Activated CD4-positive, alpha-beta memory T cell treated with anti-CD3 and anti-CD28 coated beads for 36 hours (primary cell): ENCODE measurements at regions not wholly inside any gene's neighbourhood (a gene's known extent, or its start where the extent isn't known, plus 50 kb on each side); places are given as distances from the start of the nearest gene placed in this dataset.

ENCODE experiments used
- CTCF ChIA-PET: fragments of 350-600 bp; sonication (Branson Sonifier 250); formaldehyde crosslinking; loops from one replicate; lab custom pipeline; 2021; ENCODE audit warnings: antibody characterized with exemption, inconsistent platforms; lab: Charles Lee
- POLR2A ChIA-PET: fragments of 350-600 bp; sonication (Branson Sonifier 250); formaldehyde crosslinking; loops from one replicate; lab custom pipeline; 2021; ENCODE audit warnings: antibody characterized with exemption; lab: Charles Lee
- DNase-seq: peaks from one replicate; pipeline ENCODE4 v3.0.0-alpha.2; 2020
- H3K27ac Mint-ChIP-seq: one replicate; pipeline ENCODE4 v1.8.0; 2021; ENCODE audit warnings: mixed read lengths
- H3K27me3 Mint-ChIP-seq: one replicate; pipeline ENCODE4 v1.8.0; 2021; ENCODE audit warnings: mixed read lengths
- H3K36me3 Mint-ChIP-seq: one replicate; pipeline ENCODE4 v1.8.0; 2021; ENCODE audit warnings: mixed read lengths
- H3K4me1 Mint-ChIP-seq: one replicate; pipeline ENCODE4 v1.8.0; 2021; ENCODE audit warnings: low read depth, mixed read lengths
- H3K4me3 Mint-ChIP-seq: one replicate; pipeline ENCODE4 v1.8.0; 2021; ENCODE audit warnings: mild to moderate bottlenecking, mixed read lengths
- H3K9me3 Mint-ChIP-seq: one replicate; pipeline ENCODE4 v1.8.0; 2021; ENCODE audit warnings: mixed read lengths
- intact Hi-C: fragments of 100-400 bp; cut with micrococcal nuclease; formaldehyde crosslinking; loops from one replicate; pipeline ENCODE4 v1.15.1; 2023

DNA sequence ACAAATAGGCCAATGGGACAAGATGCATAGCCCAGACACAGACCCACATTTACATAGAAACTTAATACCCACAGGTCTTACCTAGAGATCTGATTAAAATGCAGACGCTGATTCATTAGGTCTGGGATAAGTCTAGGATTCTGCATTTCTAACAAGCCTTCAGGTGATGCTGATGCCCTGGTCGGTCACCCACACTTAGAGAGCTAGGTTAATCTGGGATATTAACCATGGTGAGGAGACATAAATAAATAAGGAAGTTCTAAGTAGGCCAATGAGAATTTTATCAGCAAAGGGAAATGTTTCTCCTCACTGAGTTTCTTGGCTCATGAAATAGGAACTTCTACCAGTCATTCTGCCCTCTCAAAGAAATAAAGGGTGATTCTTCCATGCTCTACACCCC, 120.1 kb downstream of the BMP4 start:
- no peaks in the 10 kb centered on the region for H3K36me3 Mint-ChIP-seq
- no peaks in the 10 kb centered on the region for H3K27me3 Mint-ChIP-seq
- ChIA-PET POLR2A (no interaction called here), CTCF (no interaction called here)
- intact Hi-C loops = no loop called here
- H3K27ac Mint-ChIP-seq = no peak overlapping the region
- H3K4me1 Mint-ChIP-seq = no peaks in the 10 kb centered on the region
- no peak for DNase-seq
- peaks cover 8% of the 10 kb centered on the region for H3K9me3 Mint-ChIP-seq
- H3K4me3 Mint-ChIP-seq = no peak overlapping the region

GRCh38 chr14:53828820-53829219, 127.8 kb downstream of the BMP4 start:
- H3K4me1 Mint-ChIP-seq = no peaks in the 10 kb centered on the region
- H3K9me3 Mint-ChIP-seq = no peaks in the 10 kb centered on the region
- CTCF ChIA-PET = no interaction called here
- H3K27me3 Mint-ChIP-seq = no peaks in the 10 kb centered on the region
- POLR2A ChIA-PET = no interaction called here
- no peaks in the 10 kb centered on the region for H3K36me3 Mint-ChIP-seq
- intact Hi-C loops = no loop called here
- no peak for DNase-seq
- H3K4me3 Mint-ChIP-seq = no peak overlapping the region
- no peak overlapping the region for H3K27ac Mint-ChIP-seq

DNA sequence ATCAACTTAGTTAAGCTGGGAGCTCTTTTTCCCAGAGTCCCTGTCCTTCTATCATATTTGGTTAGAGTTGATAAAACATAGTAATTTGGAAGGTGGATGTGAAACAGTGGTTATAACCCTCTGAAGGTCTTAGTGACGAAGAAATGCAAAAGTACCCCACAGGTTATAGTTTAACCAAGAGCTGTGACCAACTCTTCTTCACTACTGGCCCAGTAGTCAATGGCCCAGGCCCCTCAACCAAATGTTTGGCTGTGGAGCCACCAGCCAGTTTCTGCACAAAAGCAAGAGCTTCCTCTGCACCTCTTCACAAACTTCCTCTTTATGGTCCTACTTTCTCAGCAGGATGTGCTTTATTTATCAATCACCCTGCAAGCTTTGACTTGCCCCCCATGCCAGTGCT, 132.6 kb downstream of the BMP4 start:
- no peak for DNase-seq
- Mint-ChIP-seq H3K4me3 (no peak overlapping the region), H3K27ac (no peak overlapping the region), H3K36me3 (no peaks in the 10 kb centered on the region), H3K27me3 (no peaks in the 10 kb centered on the region), H3K4me1 (no peaks in the 10 kb centered on the region), H3K9me3 (no peaks in the 10 kb centered on the region)
- ChIA-PET POLR2A (no interaction called here), CTCF (no interaction called here)
- intact Hi-C loops = no loop called here

DNA sequence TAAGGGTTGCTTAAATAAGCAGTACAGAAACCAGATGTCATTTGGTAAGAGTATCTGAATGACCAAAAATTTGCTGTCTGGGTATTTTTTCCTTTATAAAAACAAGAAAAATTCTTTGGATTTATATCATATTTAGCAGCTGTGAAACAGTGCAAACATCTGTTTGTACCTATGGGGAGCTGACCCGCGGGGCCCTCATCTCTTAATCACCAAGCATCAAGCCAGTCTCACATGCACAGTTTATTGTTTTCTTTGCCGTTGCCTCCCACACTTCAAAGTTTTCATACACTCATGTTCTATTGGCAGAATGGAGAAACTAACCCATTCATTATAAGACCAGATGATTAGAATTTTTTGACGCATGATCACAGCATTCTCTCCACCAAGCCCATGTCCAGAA, 142.2 kb downstream of the BMP4 start:
- DNase-seq = no peak
- H3K27me3 Mint-ChIP-seq = no peaks in the 10 kb centered on the region
- H3K4me3 Mint-ChIP-seq = no peak overlapping the region
- no peaks in the 10 kb centered on the region for H3K4me1 Mint-ChIP-seq
- no peak overlapping the region for H3K27ac Mint-ChIP-seq
- H3K9me3 Mint-ChIP-seq = peaks cover 7% of the 10 kb centered on the region
- intact Hi-C loops = no loop called here
- H3K36me3 Mint-ChIP-seq = no peaks in the 10 kb centered on the region
- ChIA-PET POLR2A (no interaction called here), CTCF (no interaction called here)

- Mint-ChIP-seq H3K9me3 (peaks cover 2% of the 10 kb centered on the region), H3K27me3 (no peaks in the 10 kb centered on the region), H3K4me1 (no peaks in the 10 kb centered on the region), H3K27ac (no peak overlapping the region), H3K4me3 (no peak overlapping the region), H3K36me3 (no peaks in the 10 kb centered on the region)
- ChIA-PET CTCF (no interaction called here), POLR2A (no interaction called here)
- intact Hi-C loops = no loop called here
- no peak for DNase-seq
Measured at GRCh38 chr14:53810221-53810620, 146.4 kb downstream of the BMP4 start.

GRCh38 chr14:53808042-53808441, 148.6 kb downstream of the BMP4 start:
- Mint-ChIP-seq H3K4me1 (no peaks in the 10 kb centered on the region), H3K4me3 (no peak overlapping the region), H3K27ac (no peak overlapping the region), H3K9me3 (peaks cover 8% of the 10 kb centered on the region), H3K27me3 (no peaks in the 10 kb centered on the region), H3K36me3 (no peaks in the 10 kb centered on the region)
- no peak for DNase-seq
- CTCF ChIA-PET = no interaction called here
- intact Hi-C loops = no loop called here
- POLR2A ChIA-PET = no interaction called here

DNA sequence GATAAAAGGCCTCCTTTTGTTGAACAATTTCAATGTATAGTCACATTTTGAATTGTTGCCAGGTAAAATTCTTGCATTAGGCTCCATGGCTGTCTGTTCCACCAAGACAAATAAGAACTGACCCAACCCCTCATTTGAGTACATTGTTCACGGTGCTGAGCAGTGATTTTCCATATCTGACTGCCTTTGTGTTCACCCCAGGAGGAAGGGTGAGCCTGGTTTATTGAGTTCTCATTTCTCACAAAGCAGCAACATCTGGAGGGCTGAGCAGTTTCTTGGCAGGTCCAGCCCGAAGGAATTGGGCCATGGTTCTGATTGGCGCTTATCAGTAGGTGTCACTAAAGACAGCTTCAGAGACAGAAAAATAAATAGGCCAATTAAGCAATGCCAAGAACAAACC, 149.1 kb downstream of the BMP4 start:
- no peak overlapping the region for H3K4me3 Mint-ChIP-seq
- CTCF ChIA-PET = no interaction called here
- H3K9me3 Mint-ChIP-seq = peaks cover 12% of the 10 kb centered on the region
- no peaks in the 10 kb centered on the region for H3K4me1 Mint-ChIP-seq
- no peaks in the 10 kb centered on the region for H3K36me3 Mint-ChIP-seq
- POLR2A ChIA-PET = no interaction called here
- H3K27me3 Mint-ChIP-seq = no peaks in the 10 kb centered on the region
- intact Hi-C loops = no loop called here
- no peak for DNase-seq
- H3K27ac Mint-ChIP-seq = no peak overlapping the region

DNA sequence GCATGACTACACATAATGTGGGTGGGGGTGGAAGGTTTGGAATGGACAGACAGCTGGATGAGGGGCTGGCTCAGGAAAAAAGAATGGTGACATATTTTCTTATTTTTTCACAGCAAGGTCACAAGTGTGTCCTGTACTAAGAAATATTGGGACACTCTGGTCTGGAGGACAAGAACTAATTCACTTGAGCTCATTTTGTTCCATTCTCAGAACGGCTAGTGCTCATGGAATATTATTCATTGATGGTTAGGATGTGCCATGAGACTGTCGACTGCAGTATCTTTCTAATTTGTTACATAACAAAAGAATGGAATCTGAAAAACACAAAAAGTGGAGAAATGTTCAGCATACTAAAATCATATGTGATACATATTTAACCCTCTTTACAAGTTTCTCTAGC, 149.5 kb downstream of the BMP4 start:
- DNase-seq = no peak
- Mint-ChIP-seq H3K27ac (no peak overlapping the region), H3K27me3 (no peaks in the 10 kb centered on the region), H3K36me3 (no peaks in the 10 kb centered on the region), H3K4me1 (no peaks in the 10 kb centered on the region), H3K4me3 (no peak overlapping the region), H3K9me3 (peaks cover 12% of the 10 kb centered on the region)
- ChIA-PET POLR2A (no interaction called here), CTCF (no interaction called here)
- intact Hi-C loops = no loop called here

GRCh38 chr14:53796734-53797133, 159.9 kb downstream of the BMP4 start:
- ChIA-PET CTCF (no interaction called here), POLR2A (no interaction called here)
- Mint-ChIP-seq H3K4me3 (no peak overlapping the region), H3K4me1 (no peaks in the 10 kb centered on the region), H3K27me3 (no peaks in the 10 kb centered on the region), H3K36me3 (no peaks in the 10 kb centered on the region), H3K27ac (no peak overlapping the region), H3K9me3 (no peaks in the 10 kb centered on the region)
- no peak for DNase-seq
- intact Hi-C loops = no loop called here

- ChIA-PET CTCF (no interaction called here), POLR2A (no interaction called here)
- Mint-ChIP-seq H3K27me3 (no peaks in the 10 kb centered on the region), H3K27ac (no peak overlapping the region), H3K36me3 (no peaks in the 10 kb centered on the region), H3K9me3 (no peaks in the 10 kb centered on the region), H3K4me3 (no peak overlapping the region), H3K4me1 (no peaks in the 10 kb centered on the region)
- intact Hi-C loops = no loop called here
- no peak for DNase-seq
Measured at GRCh38 chr14:53793790-53794505, 162.7 kb downstream of the BMP4 start.

DNA sequence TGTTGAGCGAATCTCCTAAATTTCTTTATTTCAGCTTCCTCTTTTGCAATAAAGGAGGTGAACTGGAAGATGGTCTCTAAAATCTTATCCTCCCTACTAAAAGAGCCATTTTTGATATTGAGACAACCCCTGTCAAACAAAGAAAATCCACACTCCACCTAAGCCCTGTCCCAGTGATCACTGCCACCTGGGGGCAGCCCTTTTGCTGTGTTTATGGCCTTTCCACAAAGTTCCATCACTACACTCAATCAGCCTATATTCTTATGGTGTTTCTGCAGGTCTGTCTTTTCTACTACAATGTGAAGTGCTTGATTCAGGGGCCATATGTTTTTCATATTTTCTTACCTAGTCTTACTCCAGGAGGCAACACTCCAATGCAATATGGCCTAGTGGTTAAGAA, 163.7 kb downstream of the BMP4 start:
- no peak overlapping the region for H3K27ac Mint-ChIP-seq
- H3K4me3 Mint-ChIP-seq = no peak overlapping the region
- intact Hi-C loops = no loop called here
- ChIA-PET POLR2A (no interaction called here), CTCF (no interaction called here)
- no peaks in the 10 kb centered on the region for H3K27me3 Mint-ChIP-seq
- H3K9me3 Mint-ChIP-seq = no peaks in the 10 kb centered on the region
- H3K36me3 Mint-ChIP-seq = no peaks in the 10 kb centered on the region
- H3K4me1 Mint-ChIP-seq = no peaks in the 10 kb centered on the region
- no peak for DNase-seq

GRCh38 chr14:53790731-53791500, 165.7 kb downstream of the BMP4 start:
- H3K9me3 Mint-ChIP-seq = no peaks in the 10 kb centered on the region
- intact Hi-C loops = no loop called here
- ChIA-PET POLR2A (no interaction called here), CTCF (no interaction called here)
- no peak for DNase-seq
- no peak overlapping the region for H3K27ac Mint-ChIP-seq
- H3K27me3 Mint-ChIP-seq = no peaks in the 10 kb centered on the region
- no peak overlapping the region for H3K4me3 Mint-ChIP-seq
- H3K4me1 Mint-ChIP-seq = no peaks in the 10 kb centered on the region
- no peaks in the 10 kb centered on the region for H3K36me3 Mint-ChIP-seq

DNA sequence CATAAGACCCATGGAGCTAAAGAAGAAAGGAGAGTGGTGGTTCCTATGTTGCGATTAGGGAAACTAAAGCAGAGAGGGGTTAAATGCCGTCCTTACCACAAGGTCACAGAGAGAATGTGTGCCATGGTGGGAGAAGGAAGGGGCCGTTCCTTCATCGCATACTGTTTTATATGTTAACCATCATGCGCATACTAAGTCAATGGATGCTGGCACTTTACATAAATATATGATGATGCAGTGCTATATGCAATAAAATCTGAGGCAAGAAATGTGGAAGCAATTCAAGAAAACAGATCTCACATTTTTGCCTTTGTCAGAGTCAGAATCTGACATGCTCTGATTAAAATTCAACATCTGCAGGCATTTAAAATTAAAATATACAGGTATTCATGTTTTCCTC, 168.1 kb downstream of the BMP4 start:
- intact Hi-C loops = no loop called here
- Mint-ChIP-seq H3K36me3 (no peaks in the 10 kb centered on the region), H3K4me1 (no peaks in the 10 kb centered on the region), H3K4me3 (no peak overlapping the region), H3K9me3 (peaks cover 9% of the 10 kb centered on the region), H3K27ac (no peak overlapping the region), H3K27me3 (no peaks in the 10 kb centered on the region)
- DNase-seq = no peak
- CTCF ChIA-PET = no interaction called here
- POLR2A ChIA-PET = no interaction called here
